HCT116 (cell line): ENCODE measurements at regions not wholly inside any gene's neighbourhood (a gene's known extent, or its start where the extent isn't known, plus 50 kb on each side); places are given as distances from the start of the nearest gene placed in this dataset.

Experiments
- CBX3 ChIP-seq: IDR thresholded peaks from 2 replicates; pipeline ENCODE4 v1.6.1; 2012; ENCODE audit warnings: low read depth
- CEBPB ChIP-seq: IDR thresholded peaks from 2 replicates; pipeline ENCODE4 v1.6.1; 2012; ENCODE audit warnings: low read depth
- EZH2 ChIP-seq: fragments of 200-600 bp; sonication (generic); IDR thresholded peaks from 2 replicates; pipeline ENCODE4 v1.6.1; 2017; ENCODE audit warnings: antibody characterized with exemption, mixed run types
- FOSL1 ChIP-seq: IDR thresholded peaks from 2 replicates; pipeline ENCODE4 v1.6.1; 2012; ENCODE audit warnings: low read depth
- MAX ChIP-seq: IDR thresholded peaks from 2 replicates; pipeline ENCODE4 v1.6.1; 2012
- POLR2A ChIP-seq: IDR thresholded peaks from 2 replicates; pipeline ENCODE4 v1.7.0; 2011; ENCODE audit warnings: borderline replicate concordance; ENCODE audit not compliant: insufficient read depth, insufficient read length; ENCODE audit errors: extremely low read depth
- POLR2AphosphoS5 ChIP-seq: IDR thresholded peaks from 2 replicates; pipeline ENCODE4 v1.6.1; 2011; ENCODE audit warnings: mild to moderate bottlenecking, low read depth, low read length, moderate library complexity
- RAD21 ChIP-seq: IDR thresholded peaks from 2 replicates; pipeline ENCODE4 v1.6.1; 2012; ENCODE audit warnings: low read depth, mild to moderate bottlenecking
- REST ChIP-seq: IDR thresholded peaks from 2 replicates; pipeline ENCODE4 v1.6.1; 2012; ENCODE audit warnings: low read depth
- SIN3A ChIP-seq: IDR thresholded peaks from 2 replicates; pipeline ENCODE4 v1.6.1; 2012; ENCODE audit warnings: low read depth
- SRF ChIP-seq: IDR thresholded peaks from 2 replicates; pipeline ENCODE4 v1.6.1; 2012; ENCODE audit warnings: low read depth
- YY1 ChIP-seq: IDR thresholded peaks from 2 replicates; pipeline ENCODE4 v1.6.1; 2011; ENCODE audit warnings: low read length, low read depth, moderate library complexity, mild to moderate bottlenecking; ENCODE audit not compliant: insufficient replicate concordance; ENCODE audit errors: extremely low read depth
- TF ChIP-seq, protein P1 (sequence below), 3 experiments: fragments of 200-600 bp in 1 of 3; sonication (generic) in 1 of 3; IDR thresholded peaks in 2 of 3; conservative IDR thresholded peaks in 1 of 3; 2 replicates each; pipeline ENCODE4 v1.5.1; 2012 to 2017; ENCODE audit warnings: low read depth in 2 of 3, low read length in 2 of 3, antibody characterized with exemption in 1 of 3, borderline replicate concordance in 1 of 3, control low read depth in 1 of 3, mild to moderate bottlenecking in 1 of 3, mixed read lengths in 1 of 3, mixed run types in 1 of 3, moderate library complexity in 1 of 3; ENCODE audit not compliant: insufficient read depth in 1 of 3
- TF ChIP-seq, protein P2 (sequence below): IDR thresholded peaks from 2 replicates; pipeline ENCODE4 v1.6.1; 2011; ENCODE audit warnings: mild to moderate bottlenecking, low read length, moderate library complexity; ENCODE audit not compliant: insufficient replicate concordance; ENCODE audit errors: extremely low read depth

DNA sequence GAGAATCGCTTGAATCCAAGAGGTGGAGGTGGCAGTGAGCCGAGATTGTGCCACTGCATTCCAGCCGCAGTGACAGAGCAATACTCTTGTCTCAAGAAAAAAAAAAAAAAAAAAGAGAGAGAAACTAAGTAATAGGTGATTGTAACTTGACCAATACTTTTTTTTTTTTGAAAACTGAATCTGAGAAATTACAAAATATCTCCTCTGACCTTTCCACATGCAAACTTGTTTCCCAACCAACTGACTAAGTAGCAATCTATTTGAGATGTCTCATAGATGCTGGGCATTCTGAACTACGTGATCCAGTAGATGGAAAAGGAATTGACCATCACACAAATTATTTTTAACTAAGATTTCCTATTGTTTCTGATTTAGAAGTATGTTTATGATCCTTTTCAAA, 407.3 kb upstream of the CHORDC1 start:
- TF ChIP-seq EZH2 (no peak), POLR2A (no peak), YY1 (no peak), REST (no peak), RAD21 (no peak), SRF (no peak), SIN3A (no peak), MAX (no peak), FOSL1 (no peak), CBX3 (no peak), POLR2AphosphoS5 (no peak), CEBPB (no peak)
- TF ChIP-seq, protein P1, sequence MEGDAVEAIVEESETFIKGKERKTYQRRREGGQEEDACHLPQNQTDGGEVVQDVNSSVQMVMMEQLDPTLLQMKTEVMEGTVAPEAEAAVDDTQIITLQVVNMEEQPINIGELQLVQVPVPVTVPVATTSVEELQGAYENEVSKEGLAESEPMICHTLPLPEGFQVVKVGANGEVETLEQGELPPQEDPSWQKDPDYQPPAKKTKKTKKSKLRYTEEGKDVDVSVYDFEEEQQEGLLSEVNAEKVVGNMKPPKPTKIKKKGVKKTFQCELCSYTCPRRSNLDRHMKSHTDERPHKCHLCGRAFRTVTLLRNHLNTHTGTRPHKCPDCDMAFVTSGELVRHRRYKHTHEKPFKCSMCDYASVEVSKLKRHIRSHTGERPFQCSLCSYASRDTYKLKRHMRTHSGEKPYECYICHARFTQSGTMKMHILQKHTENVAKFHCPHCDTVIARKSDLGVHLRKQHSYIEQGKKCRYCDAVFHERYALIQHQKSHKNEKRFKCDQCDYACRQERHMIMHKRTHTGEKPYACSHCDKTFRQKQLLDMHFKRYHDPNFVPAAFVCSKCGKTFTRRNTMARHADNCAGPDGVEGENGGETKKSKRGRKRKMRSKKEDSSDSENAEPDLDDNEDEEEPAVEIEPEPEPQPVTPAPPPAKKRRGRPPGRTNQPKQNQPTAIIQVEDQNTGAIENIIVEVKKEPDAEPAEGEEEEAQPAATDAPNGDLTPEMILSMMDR (IDR thresholded peaks at IDR 0.05 in 2 of 3, conservative IDR thresholded peaks at IDR 0.05 in 1 of 3; ENCODE audit: borderline replicate concordance in 1 of 3, insufficient read depth in 1 of 3, low read depth in 2 of 3, low read length in 2 of 3): no peak
- TF ChIP-seq, protein P2, sequence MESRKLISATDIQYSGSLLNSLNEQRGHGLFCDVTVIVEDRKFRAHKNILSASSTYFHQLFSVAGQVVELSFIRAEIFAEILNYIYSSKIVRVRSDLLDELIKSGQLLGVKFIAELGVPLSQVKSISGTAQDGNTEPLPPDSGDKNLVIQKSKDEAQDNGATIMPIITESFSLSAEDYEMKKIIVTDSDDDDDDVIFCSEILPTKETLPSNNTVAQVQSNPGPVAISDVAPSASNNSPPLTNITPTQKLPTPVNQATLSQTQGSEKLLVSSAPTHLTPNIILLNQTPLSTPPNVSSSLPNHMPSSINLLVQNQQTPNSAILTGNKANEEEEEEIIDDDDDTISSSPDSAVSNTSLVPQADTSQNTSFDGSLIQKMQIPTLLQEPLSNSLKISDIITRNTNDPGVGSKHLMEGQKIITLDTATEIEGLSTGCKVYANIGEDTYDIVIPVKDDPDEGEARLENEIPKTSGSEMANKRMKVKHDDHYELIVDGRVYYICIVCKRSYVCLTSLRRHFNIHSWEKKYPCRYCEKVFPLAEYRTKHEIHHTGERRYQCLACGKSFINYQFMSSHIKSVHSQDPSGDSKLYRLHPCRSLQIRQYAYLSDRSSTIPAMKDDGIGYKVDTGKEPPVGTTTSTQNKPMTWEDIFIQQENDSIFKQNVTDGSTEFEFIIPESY: no peak
